Neural cell (in vitro differentiated cells): ENCODE measurements at regions not wholly inside any gene's neighbourhood (a gene's known extent, or its start where the extent isn't known, plus 50 kb on each side); places are given as distances from the start of the nearest gene placed in this dataset.

ENCODE experiments used
- H2AFZ ChIP-seq: fragments of 200-600, 300-800 bp; sonication (generic), shearing (Covaris generic); 2 replicates; pipeline ENCODE4 v1.6.0; 2014; ENCODE audit warnings: low read depth, mild to moderate bottlenecking, antibody characterized with exemption, low read length, moderate library complexity
- H3F3A ChIP-seq: fragments of 200-600 bp; shearing (Covaris generic); 2 replicates; pipeline ENCODE4 v1.6.1; 2016; ENCODE audit warnings: mild to moderate bottlenecking, moderate library complexity, mixed read lengths, antibody characterized with exemption, low read length; ENCODE audit not compliant: insufficient read depth, poor library complexity, severe bottlenecking
- H3K27ac ChIP-seq: fragments of 200-600, 300-800 bp; sonication (generic), shearing (Covaris generic); 2 replicates; pipeline ENCODE4 v1.5.1; 2014; ENCODE audit warnings: mild to moderate bottlenecking, low read length, moderate library complexity
- H3K27me3 ChIP-seq: fragments of 300-800, 200-600 bp; sonication (generic), shearing (Covaris generic); 2 replicates; pipeline ENCODE4 v1.6.0; 2014; ENCODE audit warnings: mild to moderate bottlenecking, low read depth, low read length, moderate library complexity; ENCODE audit not compliant: insufficient read depth
- H3K36me3 ChIP-seq: fragments of 300-800, 200-600 bp; sonication (generic), shearing (Covaris generic); 2 replicates; pipeline ENCODE4 v1.5.1; 2014; ENCODE audit warnings: mild to moderate bottlenecking, antibody characterized with exemption, low read length, moderate library complexity; ENCODE audit not compliant: insufficient read depth
- H3K4me2 ChIP-seq: fragments of 300-800, 200-600 bp; sonication (generic), shearing (Covaris generic); 2 replicates; pipeline ENCODE4 v1.6.0; 2014; ENCODE audit warnings: mild to moderate bottlenecking, low read length
- H3K4me3 ChIP-seq: fragments of 300-800, 200-600 bp; sonication (generic), shearing (Covaris generic); 2 replicates; pipeline ENCODE4 v1.5.1; 2014; ENCODE audit warnings: mild to moderate bottlenecking, low read length, moderate library complexity
- H3K79me2 ChIP-seq: fragments of 200-600 bp; shearing (Covaris generic); replicated peaks from 2 replicates; pipeline ENCODE4 v1.6.0; 2014; ENCODE audit warnings: mild to moderate bottlenecking, low read length, moderate library complexity; ENCODE audit not compliant: insufficient read depth
- H3K9ac ChIP-seq: fragments of 300-800, 200-600 bp; sonication (generic), shearing (Covaris generic); 2 replicates; pipeline ENCODE4 v1.6.1; 2016; ENCODE audit warnings: mild to moderate bottlenecking, low read length, mixed read lengths
- H3K9me2 ChIP-seq: fragments of 200-600 bp; shearing (Covaris generic); 2 replicates; pipeline ENCODE4 v1.6.1; 2016; ENCODE audit warnings: mild to moderate bottlenecking, low read length, mixed read lengths; ENCODE audit not compliant: insufficient read depth
- H3K9me3 ChIP-seq: fragments of 200-600, 300-800 bp; sonication (generic), shearing (Covaris generic); 2 replicates; pipeline ENCODE4 v1.6.1; 2016; ENCODE audit warnings: mild to moderate bottlenecking, mixed run types, low read length, moderate library complexity, mixed read lengths
- H4K20me1 ChIP-seq: fragments of 200-600 bp; shearing (Covaris generic); 2 replicates; pipeline ENCODE4 v1.6.1; 2016; ENCODE audit warnings: mild to moderate bottlenecking, mixed run types; ENCODE audit not compliant: insufficient read depth
- EP300 ChIP-seq: fragments of 450-650 bp; conservative IDR thresholded peaks from 2 replicates; pipeline ENCODE4 v1.6.1; 2014; ENCODE audit warnings: antibody characterized with exemption, mild to moderate bottlenecking, moderate library complexity; ENCODE audit not compliant: poor library complexity, severe bottlenecking
- MXI1 ChIP-seq: fragments of 450-650 bp; conservative IDR thresholded peaks from 2 replicates; pipeline ENCODE4 v1.6.1; 2014; ENCODE audit warnings: antibody characterized with exemption, mild to moderate bottlenecking; ENCODE audit not compliant: poor library complexity, severe bottlenecking
- POLR2AphosphoS5 ChIP-seq: IDR thresholded peaks from 2 replicates; pipeline ENCODE4 v1.6.1; 2012
- RAD21 ChIP-seq: fragments of 450-650 bp; conservative IDR thresholded peaks from 2 replicates; pipeline ENCODE4 v1.6.1; 2014; ENCODE audit warnings: antibody characterized with exemption, mild to moderate bottlenecking, moderate library complexity
- REST ChIP-seq: IDR thresholded peaks from 2 replicates; pipeline ENCODE4 v1.6.1; 2012; ENCODE audit warnings: borderline replicate concordance
- SMC3 ChIP-seq: fragments of 450-650 bp; conservative IDR thresholded peaks from 2 replicates; pipeline ENCODE4 v1.6.1; 2014; ENCODE audit warnings: antibody characterized with exemption, mild to moderate bottlenecking, moderate library complexity; ENCODE audit not compliant: poor library complexity
- TAF1 ChIP-seq: IDR thresholded peaks from 2 replicates; pipeline ENCODE4 v1.6.1; 2012; ENCODE audit warnings: low read depth
- TF ChIP-seq, protein P1 (sequence below): fragments of 450-650 bp; IDR thresholded peaks from 2 replicates; pipeline ENCODE4 v1.5.1; 2014; ENCODE audit warnings: antibody characterized with exemption, mild to moderate bottlenecking, moderate library complexity; ENCODE audit not compliant: poor library complexity, severe bottlenecking

- peak overlapping the region; percentile 72 for H3K4me3 ChIP-seq
- no peaks in the 10 kb centered on the region for H3K9me3 ChIP-seq
- H3K79me2 ChIP-seq, result no peaks in the 10 kb centered on the region
- no peak overlapping the region for H3K27ac ChIP-seq
- no peak overlapping the region for H2AFZ ChIP-seq
- no peaks in the 10 kb centered on the region for H3K36me3 ChIP-seq
- H3K27me3 ChIP-seq, result peaks cover 40% of the 10 kb centered on the region
- TF ChIP-seq RAD21 (no peak), REST (no peak), SMC3 (no peak), MXI1 (no peak), TAF1 (no peak), POLR2AphosphoS5 (no peak)
- TF ChIP-seq, protein P1, sequence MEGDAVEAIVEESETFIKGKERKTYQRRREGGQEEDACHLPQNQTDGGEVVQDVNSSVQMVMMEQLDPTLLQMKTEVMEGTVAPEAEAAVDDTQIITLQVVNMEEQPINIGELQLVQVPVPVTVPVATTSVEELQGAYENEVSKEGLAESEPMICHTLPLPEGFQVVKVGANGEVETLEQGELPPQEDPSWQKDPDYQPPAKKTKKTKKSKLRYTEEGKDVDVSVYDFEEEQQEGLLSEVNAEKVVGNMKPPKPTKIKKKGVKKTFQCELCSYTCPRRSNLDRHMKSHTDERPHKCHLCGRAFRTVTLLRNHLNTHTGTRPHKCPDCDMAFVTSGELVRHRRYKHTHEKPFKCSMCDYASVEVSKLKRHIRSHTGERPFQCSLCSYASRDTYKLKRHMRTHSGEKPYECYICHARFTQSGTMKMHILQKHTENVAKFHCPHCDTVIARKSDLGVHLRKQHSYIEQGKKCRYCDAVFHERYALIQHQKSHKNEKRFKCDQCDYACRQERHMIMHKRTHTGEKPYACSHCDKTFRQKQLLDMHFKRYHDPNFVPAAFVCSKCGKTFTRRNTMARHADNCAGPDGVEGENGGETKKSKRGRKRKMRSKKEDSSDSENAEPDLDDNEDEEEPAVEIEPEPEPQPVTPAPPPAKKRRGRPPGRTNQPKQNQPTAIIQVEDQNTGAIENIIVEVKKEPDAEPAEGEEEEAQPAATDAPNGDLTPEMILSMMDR, result no peak
- no peaks in the 10 kb centered on the region for H4K20me1 ChIP-seq
- no peaks in the 10 kb centered on the region for H3F3A ChIP-seq
- no peak overlapping the region for H3K4me2 ChIP-seq
- no peaks in the 10 kb centered on the region for H3K9me2 ChIP-seq
- no peak overlapping the region for H3K9ac ChIP-seq
These were observed 53.2 kb downstream of the CCDC54 start for GRCh38 chr3:107430214-107430995.

GRCh38 chr3:107430996-107431245 is 53.7 kb downstream of the CCDC54 start:
- Histone ChIP-seq H3K27ac (no peak overlapping the region), H3K4me3 (peak overlapping the region; percentile 72)
- TF ChIP-seq, protein P1, result no peak
- TF ChIP-seq POLR2AphosphoS5, result no peak
- no peak for TF ChIP-seq RAD21
- TF ChIP-seq EP300, result no peak
- TF ChIP-seq MXI1, result no peak

More at GRCh38 chr3:107430996-107431245, 53.7 kb downstream of the CCDC54 start:
- no peaks in the 10 kb centered on the region for H3K9me2 ChIP-seq
- H3K27me3 ChIP-seq, result peaks cover 40% of the 10 kb centered on the region
- H2AFZ ChIP-seq, result peak overlapping the region; percentile 7
- H3F3A ChIP-seq, result no peaks in the 10 kb centered on the region
- no peak overlapping the region for H3K4me2 ChIP-seq
- peak overlapping the region; percentile 69 for H3K9ac ChIP-seq
- no peaks in the 10 kb centered on the region for H3K36me3 ChIP-seq
- H3K79me2 ChIP-seq, result no peaks in the 10 kb centered on the region
- H3K9me3 ChIP-seq, result no peaks in the 10 kb centered on the region
- no peaks in the 10 kb centered on the region for H4K20me1 ChIP-seq
